ENCODE measurements at regions not wholly inside any gene's neighbourhood (a gene's known extent, or its start where the extent isn't known, plus 50 kb on each side); places are given as distances from the start of the nearest gene placed in this dataset.

DNA sequence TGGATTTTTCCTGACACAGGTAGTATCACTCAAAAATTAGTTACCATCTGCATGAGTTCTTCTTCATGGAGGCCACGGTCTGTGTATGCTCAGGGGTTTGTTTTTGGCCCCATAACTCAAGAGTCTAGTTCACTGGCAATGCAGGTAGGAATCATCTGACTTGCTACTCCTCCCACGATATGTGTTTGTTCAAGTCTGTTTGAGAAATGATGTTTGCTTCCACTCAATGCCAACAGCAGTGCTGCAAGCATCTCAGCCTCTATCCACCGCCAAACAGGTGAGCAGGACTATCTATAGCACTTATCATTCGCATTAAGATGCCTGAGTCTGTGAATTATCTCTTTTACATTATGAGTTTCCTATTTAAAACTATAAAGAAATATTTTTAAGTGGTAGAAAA, 264.8 kb upstream of the PTGER4 start:
- DNase-seq (ENCODE audit: low read depth, low spot score) = no peak

DNA sequence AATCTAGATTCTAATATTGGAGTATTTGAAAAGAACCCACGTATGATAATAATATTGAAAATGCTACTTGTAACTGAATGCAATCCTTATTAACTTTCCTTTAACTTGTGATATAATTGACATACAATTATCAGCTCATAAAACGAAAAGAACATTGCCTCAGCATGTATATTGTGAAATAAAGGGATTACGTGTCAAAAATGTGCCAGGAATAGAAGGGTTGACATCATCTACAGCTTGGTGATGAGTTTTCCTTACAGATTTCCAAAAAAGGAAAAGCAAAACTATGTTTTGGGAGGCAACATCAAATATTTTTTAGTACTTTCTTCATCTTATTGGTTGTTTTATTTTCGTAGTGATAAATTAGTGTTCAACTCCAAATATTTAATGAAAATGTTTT, 266.0 kb upstream of the PTGER4 start:
- DNase-seq (ENCODE audit: low read depth, low spot score) = no peak

DNA sequence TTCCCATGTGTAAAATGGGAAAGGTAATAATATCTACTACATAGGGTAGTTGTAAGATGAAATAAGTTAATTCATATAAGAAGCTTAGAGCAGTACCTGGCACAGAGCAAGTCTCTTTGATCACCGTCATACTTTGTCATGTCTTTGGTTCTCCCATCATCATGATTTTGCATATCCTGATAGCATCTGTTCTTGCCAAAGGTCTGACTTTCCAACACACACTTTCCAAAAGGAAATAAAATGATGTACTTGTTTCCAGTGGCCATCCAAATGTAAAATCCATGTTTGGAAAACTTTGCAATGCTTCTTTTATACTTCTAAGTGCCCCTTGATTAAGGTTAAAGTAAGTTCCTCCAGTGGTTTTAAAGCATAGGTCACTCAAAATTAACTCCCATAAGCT, 266.9 kb upstream of the PTGER4 start:
- DNase-seq (ENCODE audit: low read depth, low spot score) = no peak

DNA sequence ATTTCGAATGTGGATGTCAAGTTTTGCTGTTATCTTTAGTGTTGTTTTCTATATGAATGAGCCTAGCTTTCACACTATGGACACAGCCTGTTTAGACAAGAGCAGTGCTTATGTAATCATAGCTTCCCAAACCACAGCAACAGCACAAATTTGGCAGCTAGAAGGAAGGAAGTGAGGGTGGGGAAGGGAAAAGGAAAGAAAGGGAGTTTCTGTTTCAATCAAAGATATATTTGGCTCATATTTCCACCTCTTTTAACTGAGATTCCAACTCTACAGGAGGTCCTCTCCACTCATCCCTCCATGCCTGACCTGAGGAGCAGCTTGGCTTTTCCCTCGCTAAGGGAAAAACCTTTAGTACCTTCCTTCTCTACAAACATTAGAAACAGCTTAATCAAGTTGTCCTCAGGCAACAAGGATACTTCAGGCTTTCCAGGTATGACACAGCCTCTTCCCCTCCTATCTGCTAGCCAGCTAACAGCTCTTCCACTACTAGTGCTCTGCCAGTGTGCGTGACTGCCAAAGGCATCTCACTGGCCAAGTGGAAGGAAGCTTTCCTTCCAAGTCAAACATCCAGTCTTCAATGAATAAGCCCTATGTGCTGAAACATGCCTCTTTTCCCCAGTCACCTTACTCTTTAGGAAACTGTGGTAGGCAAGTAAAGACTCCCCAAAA, 268.6 kb upstream of the PTGER4 start:
- peak; percentile 20 for DNase-seq (ENCODE audit: low read depth, low spot score)

DNA sequence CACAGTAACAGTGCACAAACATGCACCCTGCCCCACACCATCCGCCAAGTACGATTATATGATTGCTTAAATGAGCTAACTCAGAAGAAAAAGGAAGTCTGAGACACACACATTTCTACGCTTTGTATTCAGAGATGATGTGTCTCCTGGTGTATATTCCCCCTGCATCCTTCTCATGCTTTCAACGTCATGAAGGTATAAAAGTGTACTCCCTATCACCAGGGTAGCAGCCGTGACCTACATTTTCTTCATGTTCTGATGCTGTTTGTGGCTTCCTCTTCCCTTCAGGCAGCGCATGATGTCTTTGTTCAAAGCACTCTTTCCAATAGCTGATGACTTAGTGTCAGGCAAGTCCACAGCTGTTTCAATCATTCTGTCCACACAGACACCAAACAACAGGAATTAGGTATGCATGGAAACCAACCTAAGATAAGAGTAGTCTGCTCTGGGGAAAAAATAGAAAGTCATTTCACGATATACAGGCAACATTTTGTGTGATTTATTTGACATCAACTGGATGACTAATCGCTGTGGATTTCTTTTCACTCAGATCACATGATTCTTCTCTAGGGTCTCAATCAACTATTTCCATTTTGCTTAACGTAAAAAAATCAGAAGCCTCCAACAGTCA, 269.4 kb upstream of the PTGER4 start:
- peak; percentile 63 for DNase-seq (ENCODE audit: low read depth, low spot score)

DNA sequence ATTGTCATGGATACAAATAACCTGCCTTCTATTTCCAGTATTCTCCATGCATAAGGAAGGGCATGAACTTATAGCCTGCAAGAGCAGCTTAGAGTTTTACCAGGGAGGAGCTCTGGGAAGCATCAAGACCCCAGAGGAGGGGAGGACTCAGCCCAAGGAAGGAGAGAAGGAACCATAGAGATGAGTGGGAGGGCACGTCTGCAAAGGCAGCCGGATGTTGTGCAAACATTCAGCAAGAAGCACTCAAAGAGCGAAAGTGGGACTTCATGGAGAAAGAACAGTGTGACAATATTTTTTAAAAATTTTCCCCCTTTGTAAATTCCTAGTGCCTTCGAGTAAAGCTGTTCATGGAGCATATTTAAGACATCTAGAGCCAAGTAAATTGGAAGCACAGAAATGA, 270.1 kb upstream of the PTGER4 start:
- DNase-seq (ENCODE audit: low read depth, low spot score) = no peak

DNA sequence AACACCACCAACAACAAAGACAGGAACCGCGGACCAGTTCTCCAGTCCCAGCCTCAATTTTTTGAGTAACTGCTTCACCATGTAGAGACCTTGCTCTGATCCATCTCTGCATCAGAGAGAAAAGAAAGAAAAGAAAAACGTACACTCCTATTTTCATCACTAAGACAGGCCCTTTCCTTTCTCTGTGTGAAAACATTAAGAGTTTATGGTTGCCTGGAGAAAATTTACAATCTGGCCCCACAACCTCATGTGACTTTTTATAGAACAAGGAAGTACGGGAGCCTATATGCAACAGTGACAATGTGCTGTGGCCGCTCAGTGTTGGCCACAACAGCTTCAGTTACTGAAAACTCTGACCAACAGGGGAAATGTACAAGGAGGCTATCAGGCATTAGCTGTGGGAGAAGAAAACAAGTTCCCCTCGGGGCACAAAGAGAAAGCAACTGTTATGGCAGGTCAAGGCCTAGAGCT, 272.9 kb upstream of the PTGER4 start:
- DNase-seq (ENCODE audit: low read depth, low spot score) = no peak

DNA sequence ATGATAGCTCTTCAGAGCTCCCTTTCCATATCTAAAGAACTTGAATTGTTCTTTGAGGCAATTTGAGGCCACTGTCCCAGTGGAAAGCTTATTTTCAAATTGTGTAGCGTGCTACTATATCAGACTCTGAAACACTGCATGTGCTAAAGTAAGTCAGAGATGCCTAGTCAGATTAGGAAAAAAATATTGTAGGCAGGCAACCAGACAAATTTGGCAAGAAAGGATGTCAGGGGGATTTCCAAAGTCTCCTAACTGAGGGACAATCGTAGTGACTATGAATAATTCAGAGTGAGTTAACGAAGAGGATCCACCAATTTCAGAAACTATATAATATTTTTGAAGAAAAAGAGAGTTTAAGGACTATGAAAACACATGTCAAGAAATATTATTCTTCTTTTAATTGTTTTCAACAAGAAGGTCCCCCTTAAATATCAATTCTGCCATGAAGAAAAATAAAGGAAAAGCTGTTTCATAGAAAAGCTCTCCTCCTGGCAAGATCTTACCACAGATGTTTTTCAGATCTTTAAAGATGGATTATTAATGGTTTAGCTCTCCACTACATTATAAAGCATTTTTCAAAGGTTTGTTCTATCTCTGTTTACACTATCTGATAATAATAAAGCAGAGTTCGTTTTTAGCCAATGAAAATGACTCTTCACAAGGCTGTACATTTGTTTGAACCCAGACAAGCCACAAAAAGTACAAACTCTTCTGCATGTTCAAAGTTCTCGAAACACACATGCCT, 273.5 kb upstream of the PTGER4 start:
- DNase-seq (ENCODE audit: low read depth, low spot score) = no peak

DNA sequence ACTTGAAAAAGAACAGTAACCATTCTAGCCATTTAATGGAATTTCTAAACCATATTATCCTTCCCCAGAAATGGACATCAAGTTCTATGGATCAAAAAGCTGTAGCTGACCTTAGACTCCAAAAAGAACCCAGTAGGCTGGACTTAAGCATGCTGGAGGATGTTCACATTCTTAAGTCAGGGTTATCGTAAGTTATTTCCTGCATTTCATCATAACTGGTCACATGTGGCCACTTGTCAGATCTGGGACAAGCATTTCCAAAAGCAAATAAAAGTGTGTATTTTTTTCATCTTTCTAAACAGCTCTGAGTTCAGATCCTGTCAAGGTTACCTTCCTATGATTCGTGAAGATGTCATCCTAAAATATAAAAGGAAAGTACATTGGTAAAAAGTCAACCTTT, 274.5 kb upstream of the PTGER4 start:
- no peak for DNase-seq (ENCODE audit: low read depth, low spot score)

DNA sequence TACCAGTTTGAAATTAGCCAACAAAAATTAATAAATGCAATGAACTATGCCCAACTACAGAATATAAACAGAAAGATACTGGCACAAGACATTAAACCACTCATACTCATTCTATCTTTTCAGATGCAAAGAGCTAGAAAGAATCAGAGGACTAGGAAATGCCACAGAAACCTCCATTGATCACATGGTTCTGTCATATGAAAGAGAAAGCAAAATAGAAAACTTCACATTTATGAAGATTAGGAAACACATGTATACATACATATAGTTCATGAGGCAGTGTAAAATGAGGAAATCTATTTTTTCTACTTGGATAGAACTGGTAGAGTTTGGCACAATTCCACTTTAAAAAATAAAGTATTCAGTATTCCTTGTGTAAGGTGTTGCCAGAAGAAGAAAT, 275.1 kb upstream of the PTGER4 start:
- no peak for DNase-seq (ENCODE audit: low read depth, low spot score)

DNA sequence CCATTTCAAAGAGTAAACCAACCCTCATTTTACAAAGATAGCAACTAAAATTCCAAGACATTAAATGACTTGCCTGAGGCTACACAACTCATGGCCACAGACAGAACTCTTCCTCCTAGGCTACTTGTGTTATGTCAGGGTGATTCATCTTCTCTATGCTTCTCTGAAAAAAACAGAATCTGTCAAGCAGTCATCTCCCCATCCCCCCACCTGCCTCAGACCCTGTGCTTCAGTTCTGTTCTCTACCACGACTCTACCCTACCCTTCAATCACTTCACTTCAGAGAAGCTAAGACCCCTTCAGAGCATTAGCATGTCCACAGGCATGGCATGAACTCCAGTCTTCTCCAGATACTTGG, 277.7 kb upstream of the PTGER4 start:
- no peak for DNase-seq (ENCODE audit: low read depth, low spot score)

DNA sequence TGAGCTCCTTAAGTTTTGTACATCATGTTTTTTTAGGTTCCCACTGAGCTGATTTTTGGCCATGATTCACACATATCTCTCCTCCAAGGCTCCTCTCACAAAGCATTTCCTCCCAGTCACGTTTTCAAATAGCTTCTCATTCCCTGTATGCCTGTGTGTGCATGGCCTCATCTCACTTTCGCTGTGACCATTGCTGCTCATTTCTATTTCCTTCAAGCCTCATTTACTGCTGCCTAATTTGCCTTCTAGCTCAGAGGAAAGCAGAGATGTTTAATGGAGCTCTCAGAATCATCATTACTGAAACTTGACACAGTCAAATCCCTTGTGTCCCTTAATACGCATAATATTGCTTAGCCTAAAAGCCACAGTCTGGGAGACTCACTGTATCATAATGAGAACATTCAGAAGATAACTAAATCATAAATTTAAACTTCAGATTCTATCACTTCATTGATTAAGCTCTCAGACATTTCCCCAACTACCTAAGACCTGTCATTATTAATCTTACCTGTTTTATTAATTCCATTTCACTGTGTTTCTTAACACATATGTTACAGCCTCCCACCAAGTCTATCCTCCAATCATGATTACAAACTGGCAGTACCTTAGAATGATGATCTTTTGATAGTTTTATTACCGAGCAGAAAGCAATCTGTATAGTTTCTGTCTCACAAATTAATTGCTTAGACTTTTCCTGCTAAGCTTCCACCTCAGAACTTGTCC, 278.3 kb upstream of the PTGER4 start:
- no peak for DNase-seq (ENCODE audit: low read depth, low spot score)

DNA sequence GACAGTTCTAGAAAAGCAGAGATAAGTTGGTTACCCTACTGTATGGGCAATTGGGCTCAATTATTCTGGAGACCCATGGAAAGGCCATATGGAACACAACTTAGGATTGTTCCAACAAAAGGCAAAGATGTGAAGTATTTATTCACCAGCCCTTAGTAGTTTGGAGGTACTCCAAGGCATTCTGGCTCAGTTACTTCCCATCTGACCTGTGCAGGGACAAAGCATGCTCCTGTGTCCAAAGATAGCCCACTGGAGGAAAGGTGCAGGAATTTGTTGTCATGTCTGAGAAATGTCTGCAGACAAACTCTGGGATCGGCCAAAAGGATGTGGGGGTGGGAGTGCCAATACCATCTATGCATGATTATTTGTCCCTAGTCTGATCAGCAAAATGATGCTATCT, 279.5 kb upstream of the PTGER4 start:
- no peak for DNase-seq (ENCODE audit: low read depth, low spot score)

DNA sequence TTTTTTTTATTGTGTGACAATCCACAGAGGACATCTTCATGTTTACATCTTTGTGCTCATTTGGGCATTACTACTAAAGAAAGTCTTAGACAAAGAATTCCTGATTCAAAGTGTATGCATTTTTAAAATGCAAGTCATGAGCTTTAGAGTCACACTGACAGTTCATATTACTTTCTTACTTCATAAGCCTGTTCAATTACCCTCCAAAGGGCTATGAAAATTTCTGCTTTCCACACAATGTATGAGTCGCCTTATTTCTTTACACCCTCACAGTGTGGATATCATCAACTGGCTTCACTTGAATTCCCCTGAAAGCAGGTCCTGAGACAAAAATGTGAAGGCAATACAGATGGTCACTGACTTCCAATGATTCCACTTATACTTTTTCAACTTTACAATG, 280.4 kb upstream of the PTGER4 start:
- no peak for DNase-seq (ENCODE audit: low read depth, low spot score)

DNA sequence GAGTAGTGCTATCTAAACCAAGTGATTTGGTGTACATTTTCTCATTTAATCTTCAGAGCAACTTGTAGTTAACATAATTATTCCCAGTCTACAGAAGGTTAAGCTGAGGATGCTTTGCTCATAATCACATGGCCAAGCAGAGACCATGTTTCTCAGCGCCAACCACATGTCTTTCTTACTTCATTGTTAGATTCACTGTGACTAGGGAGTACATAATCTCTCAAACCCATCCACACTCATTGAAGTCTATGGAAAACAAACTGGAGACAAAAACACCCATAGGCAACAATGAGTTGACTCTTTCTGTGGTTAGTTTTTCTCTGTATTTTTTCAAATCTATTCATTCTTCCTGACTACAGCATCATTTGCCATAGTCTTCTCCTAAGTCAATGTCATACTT, 281.7 kb upstream of the PTGER4 start:
- no peak for DNase-seq (ENCODE audit: low read depth, low spot score)

DNA sequence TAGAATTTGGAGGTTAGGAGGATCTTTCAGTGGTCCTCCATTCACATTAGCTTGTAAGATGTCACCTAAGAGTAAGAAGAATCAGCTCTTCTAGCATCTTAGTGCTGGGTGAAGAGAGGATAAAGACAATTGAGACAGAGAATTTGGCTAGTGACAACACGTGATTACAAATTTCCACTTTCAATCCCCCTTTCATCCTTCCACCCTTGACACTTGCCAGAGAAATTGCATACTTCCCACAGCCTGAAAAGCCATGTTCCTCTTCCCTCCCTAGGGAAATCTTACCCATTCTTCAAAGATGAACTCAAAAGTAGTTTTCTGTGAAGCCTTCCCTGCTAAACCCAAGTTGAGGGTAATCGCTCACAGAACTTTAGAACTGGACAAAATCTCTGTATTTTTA, 282.6 kb upstream of the PTGER4 start:
- no peak for DNase-seq (ENCODE audit: low read depth, low spot score)

DNA sequence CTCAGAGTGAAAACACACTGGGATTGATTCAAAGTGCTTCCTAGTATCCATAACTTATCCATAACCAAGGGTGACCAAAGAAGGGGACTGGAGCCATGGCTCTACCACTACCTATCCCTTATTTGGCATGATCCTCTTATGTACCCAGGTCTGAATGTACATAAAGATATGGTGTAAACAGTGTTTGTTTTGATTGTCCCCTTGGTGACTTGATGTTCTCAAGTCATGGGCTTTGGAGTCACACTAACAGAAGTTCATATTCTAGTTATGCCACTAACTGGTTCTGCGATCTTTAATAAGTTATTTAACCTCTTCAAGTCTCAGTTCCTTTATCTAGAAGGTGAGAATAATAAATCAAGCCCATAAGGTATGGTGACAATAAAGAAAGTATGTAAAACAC, 283.4 kb upstream of the PTGER4 start:
- DNase-seq (ENCODE audit: low read depth, low spot score) = no peak

DNA sequence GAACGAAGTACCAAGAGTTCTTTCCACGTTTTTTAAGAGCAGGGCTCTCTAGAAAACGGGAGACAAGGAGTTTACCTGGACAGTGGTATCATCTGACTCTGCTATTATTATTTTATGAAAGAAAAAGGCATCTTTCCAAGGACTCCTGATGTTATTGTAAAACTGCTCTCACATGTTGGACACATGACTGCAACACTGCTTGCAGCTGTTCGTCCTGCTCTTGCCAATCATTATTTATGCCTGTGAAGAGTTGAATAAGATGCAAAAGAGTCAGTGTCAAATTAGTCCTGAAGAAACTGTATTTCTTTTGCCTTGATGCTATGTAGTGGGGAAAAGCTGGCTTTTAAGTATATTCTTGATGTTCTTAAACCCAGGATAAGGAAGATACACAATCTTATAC, 284.5 kb upstream of the PTGER4 start:
- DNase-seq (ENCODE audit: low read depth, low spot score) = no peak

DNA sequence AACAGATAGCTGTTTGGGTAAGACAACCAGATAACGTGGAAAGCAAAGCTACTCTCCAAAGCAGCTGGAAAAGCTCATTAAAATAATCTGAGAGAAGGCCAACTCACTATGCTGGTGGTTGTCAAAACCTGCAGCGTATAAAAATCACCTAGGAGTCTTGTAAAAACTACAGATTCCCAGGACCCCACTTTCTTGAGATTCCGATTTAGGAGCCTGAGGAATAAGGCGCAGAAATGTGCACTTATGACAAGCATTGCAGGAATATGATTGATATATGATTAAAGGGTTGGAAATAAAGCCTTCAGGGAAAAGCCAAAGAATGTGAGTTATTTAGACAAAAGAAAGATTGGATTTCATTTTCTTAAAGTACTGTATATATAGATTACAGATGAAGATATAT, 285.0 kb upstream of the PTGER4 start:
- no peak for DNase-seq (ENCODE audit: low read depth, low spot score)

DNA sequence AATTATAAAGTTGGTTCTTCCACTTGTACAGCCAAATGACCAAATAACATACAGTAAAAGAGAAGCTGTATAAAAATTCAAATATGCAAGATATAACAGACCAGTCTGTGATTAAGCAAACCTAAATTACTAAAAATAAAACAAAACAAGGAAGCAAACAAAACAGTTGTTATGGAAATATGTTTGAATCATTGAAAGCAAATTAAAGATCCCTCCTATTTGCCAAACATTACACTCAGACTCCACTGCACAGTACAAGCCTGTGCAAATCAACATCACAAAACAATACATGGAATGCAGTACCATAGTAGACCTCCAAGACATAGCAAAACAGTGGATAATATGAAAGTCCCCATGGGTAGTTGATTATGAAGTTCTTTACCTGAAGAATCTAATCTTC, 288.1 kb upstream of the PTGER4 start:
- DNase-seq (ENCODE audit: low read depth, low spot score) = no peak

DNA sequence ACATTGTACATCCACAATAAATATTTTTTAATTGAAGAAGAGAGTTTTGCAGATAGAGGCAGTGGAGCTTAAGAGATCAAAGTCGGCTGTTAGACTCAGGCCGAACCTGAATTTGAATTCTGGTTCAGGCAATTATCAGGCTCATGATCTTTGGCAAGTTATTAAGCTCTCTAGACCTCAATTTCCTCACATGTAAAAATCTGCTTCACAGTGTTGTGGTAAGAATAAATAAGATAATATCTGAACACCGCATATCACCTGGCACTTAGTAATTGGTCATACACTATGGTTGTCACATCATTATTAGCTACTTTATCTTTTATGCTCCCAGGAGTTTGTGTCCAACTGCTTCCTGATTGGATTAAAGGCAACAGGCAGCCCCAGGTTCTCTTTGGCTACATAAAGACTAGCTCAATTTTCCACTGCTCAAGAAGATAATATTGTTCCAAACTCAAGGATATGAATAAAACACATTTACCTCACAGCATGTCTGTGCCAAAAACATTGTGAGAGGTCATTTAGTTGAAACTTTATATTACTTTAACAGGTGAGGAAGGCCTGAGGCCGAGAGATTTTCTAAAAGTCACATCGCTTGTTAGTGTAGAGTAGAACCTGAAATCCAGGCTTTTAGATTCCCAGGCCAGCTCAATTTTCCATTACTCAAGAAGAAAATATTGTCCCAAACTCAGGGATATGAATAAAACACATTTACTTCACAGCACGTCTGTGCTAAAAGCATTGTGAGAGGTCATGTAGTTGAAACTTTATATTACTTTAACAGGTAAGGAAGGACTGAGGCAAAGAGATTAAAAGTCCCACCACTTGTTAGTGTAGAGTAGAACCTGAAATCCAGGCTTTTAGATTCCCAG, 289.2 kb upstream of the PTGER4 start:
- DNase-seq (ENCODE audit: low read depth, low spot score) = no peak

DNA sequence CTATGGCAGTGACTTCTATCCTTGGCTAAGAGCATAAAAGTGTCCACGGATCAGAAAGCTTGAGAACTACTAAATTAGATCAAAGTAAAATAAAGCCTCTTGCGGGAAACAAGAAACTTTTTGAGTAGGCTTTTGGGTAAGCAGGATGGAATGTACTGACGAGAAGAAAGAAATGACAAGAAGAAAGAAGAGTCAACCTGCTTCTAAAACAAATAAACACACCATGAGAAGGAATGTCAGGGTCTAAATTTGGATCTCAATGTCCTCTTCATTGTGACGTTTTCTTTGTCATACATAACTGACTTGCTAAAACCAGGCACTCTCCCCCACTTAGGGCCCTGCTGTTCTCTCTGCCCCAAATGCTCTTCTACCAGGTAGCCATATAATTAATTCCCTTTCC, 290.1 kb upstream of the PTGER4 start:
- no peak for DNase-seq (ENCODE audit: low read depth, low spot score)
